ENCODE measurements at regions not wholly inside any gene's neighbourhood (a gene's known extent, or its start where the extent isn't known, plus 50 kb on each side); places are given as distances from the start of the nearest gene placed in this dataset.

GRCh38 chr3:156030723-156031122 is 89.7 kb upstream of the KCNAB1 start:
- WGBS, 2 donors = 88 to 91% methylated on average over 4 of the region's 4 CpGs
- TF ChIP-seq CTCF (IDR thresholded peaks at IDR 0.05) = no peak
- TF ChIP-seq POLR2A (IDR thresholded peaks at IDR 0.05) = no peak
- intact Hi-C loops (cut with DNase I) = no loop called here

DNA sequence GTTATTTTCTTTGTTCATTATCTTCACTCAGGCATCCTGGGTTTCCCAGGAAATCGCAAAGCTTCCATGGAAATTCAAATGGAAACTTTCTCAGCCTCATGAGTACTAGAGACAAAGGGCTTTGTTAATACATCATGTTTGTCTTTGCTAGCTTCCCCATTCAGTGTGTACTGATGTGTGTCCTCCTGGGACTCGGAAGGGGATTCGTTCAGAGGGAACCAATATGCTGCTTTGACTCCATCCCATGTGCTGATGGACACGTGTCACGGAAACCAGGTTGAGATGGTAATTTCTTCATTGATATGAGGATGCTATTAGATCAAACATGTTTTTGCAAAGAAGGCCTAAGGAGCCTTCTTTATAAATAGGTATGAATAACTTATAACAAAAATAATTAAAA is 87.0 kb upstream of the KCNAB1 start:
- intact Hi-C loops (cut with DNase I) = no loop called here
- Histone ChIP-seq H3K36me3 (no peaks in the 10 kb centered on the region), H3K27me3 (no peaks in the 10 kb centered on the region), H3K4me3 (no peak overlapping the region), H3K27ac (no peak overlapping the region), H3K4me1 (no peaks in the 10 kb centered on the region), H3K9me3 (no peaks in the 10 kb centered on the region)
- DNase-seq = no peak
- 88 to 91% methylated on average over 5 of the region's 5 CpGs for WGBS, 2 donors
- TF ChIP-seq CTCF (IDR thresholded peaks at IDR 0.05) (no peak), POLR2A (IDR thresholded peaks at IDR 0.05) (no peak)

More at GRCh38 chr3:156030723-156031122, 89.7 kb upstream of the KCNAB1 start:
- no peak for DNase-seq
- Histone ChIP-seq H3K36me3 (no peaks in the 10 kb centered on the region), H3K4me1 (no peaks in the 10 kb centered on the region), H3K27me3 (no peaks in the 10 kb centered on the region), H3K9me3 (no peaks in the 10 kb centered on the region), H3K4me3 (no peak overlapping the region), H3K27ac (no peak overlapping the region)

GRCh38 chr3:156035158-156035557 is 85.2 kb upstream of the KCNAB1 start:
- H3K4me3 ChIP-seq = no peak overlapping the region
- no peaks in the 10 kb centered on the region for H3K9me3 ChIP-seq
- no peaks in the 10 kb centered on the region for H3K27me3 ChIP-seq
- TF ChIP-seq CTCF (IDR thresholded peaks at IDR 0.05) (no peak), POLR2A (IDR thresholded peaks at IDR 0.05) (no peak)
- 71 to 77% methylated on average over 1 of the region's 1 CpG for WGBS, 2 donors
- H3K4me1 ChIP-seq = no peaks in the 10 kb centered on the region
- no peak overlapping the region for H3K27ac ChIP-seq
- intact Hi-C loops (cut with DNase I) = no loop called here
- no peak for DNase-seq
- H3K36me3 ChIP-seq = no peaks in the 10 kb centered on the region

DNA sequence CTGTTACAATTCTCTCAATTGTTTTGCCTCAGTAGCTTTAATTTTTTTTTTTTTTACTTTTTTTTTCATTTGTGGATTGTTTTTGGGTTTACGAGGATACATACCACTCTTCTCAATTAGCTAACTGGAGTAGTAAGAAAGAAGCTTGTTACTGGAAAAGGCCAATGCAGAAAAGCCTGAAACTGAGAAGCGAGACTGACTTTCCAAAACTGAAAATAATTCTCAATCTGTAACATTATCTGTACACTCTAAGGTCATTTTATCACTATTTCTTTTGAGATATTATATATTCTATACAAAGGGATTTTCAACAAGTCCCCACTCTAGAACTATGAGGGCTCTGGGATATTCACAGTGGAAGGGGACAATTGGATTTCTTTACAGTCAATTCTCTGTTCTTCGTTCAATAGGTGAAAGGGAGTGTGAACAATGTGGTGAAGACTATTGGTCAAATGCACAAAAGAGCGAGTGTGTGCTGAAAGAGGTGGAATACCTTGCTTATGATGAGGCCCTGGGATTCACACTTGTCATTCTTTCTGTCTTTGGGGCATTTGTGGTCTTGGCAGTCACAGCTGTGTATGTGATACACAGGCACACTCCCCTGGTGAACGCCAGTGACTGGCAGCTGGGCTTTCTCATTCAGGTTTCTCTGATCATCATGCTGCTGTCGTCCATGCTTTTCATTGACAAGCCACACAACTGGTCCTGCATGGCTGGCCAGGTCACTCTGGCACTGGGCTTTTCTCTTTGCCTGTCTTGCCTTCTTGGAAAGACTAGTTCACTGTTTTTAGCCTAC is 83.9 kb upstream of the KCNAB1 start:
- intact Hi-C loops (cut with DNase I) = no loop called here
- WGBS, 2 donors = 77% methylated on average over 6 of the region's 6 CpGs
- no peaks in the 10 kb centered on the region for H3K9me3 ChIP-seq
- H3K4me1 ChIP-seq = no peaks in the 10 kb centered on the region
- TF ChIP-seq CTCF (IDR thresholded peaks at IDR 0.05) = no peak
- no peak for TF ChIP-seq POLR2A (IDR thresholded peaks at IDR 0.05)
- H3K27me3 ChIP-seq = no peaks in the 10 kb centered on the region
- DNase-seq = no peak
- H3K36me3 ChIP-seq = no peaks in the 10 kb centered on the region
- H3K27ac ChIP-seq = no peak overlapping the region
- H3K4me3 ChIP-seq = no peak overlapping the region

DNA sequence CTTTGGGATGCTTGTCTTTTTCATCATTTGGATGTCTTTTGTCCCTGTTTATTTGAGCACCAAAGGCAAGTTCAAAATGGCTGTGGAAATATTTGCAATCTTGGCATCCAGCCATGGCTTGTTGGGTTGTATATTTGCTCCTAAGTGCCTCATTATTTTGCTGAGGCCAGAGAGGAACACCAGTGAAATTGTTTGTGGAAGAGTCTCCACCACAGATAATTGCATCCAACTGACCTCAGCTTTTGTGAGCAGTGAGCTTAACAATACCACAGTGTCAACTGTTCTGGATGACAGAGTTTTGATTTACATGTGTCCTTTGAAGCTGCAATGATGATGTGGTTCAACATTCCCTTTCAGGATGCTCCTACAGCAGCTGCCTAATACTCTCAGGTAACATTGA is 83.0 kb upstream of the KCNAB1 start:
- Histone ChIP-seq H3K36me3 (no peaks in the 10 kb centered on the region), H3K27me3 (no peaks in the 10 kb centered on the region), H3K4me3 (no peak overlapping the region), H3K9me3 (no peaks in the 10 kb centered on the region), H3K4me1 (no peaks in the 10 kb centered on the region), H3K27ac (no peak overlapping the region)
- intact Hi-C loops (cut with DNase I) = no loop called here
- TF ChIP-seq CTCF (IDR thresholded peaks at IDR 0.05) (no peak), POLR2A (IDR thresholded peaks at IDR 0.05) (no peak)
- DNase-seq = no peak

Measured in esophagus squamous epithelium (tissue), 5 donors.